ES-I3 (cell line): ENCODE measurements at regions not wholly inside any gene's neighbourhood (a gene's known extent, or its start where the extent isn't known, plus 50 kb on each side); places are given as distances from the start of the nearest gene placed in this dataset.
"Not testable (repeated sequence)": the region's sequence is repeated elsewhere in the genome, so short reads cannot be mapped to it uniquely, and the experiment has no call there.

Experiments used
- H3K36me3 ChIP-seq: 2 replicates; pipeline ENCODE4 v1.6.1; 2013; ENCODE audit warnings: mild to moderate bottlenecking, low read length, control low read depth, moderate library complexity; ENCODE audit not compliant: insufficient read depth
- H3K4me1 ChIP-seq: 2 replicates; pipeline ENCODE4 v1.6.1; 2013; ENCODE audit warnings: mild to moderate bottlenecking, control low read depth, low read length; ENCODE audit not compliant: insufficient read depth
- H3K9ac ChIP-seq: 2 replicates; pipeline ENCODE4 v1.6.1; 2013; ENCODE audit warnings: low read depth, mild to moderate bottlenecking, low read length, moderate library complexity
- H3K9me3 ChIP-seq: 2 replicates; pipeline ENCODE4 v1.6.1; 2013; ENCODE audit warnings: mild to moderate bottlenecking, low read length, moderate library complexity; ENCODE audit not compliant: control insufficient read depth, insufficient read depth

- H3K36me3 ChIP-seq, H3K4me1 ChIP-seq, H3K9me3 ChIP-seq, H3K9ac ChIP-seq: not testable (repeated sequence)
Measured at GRCh38 chr20:29031262-29031982, 2226.0 kb upstream of the DEFB115 start.

DNA sequence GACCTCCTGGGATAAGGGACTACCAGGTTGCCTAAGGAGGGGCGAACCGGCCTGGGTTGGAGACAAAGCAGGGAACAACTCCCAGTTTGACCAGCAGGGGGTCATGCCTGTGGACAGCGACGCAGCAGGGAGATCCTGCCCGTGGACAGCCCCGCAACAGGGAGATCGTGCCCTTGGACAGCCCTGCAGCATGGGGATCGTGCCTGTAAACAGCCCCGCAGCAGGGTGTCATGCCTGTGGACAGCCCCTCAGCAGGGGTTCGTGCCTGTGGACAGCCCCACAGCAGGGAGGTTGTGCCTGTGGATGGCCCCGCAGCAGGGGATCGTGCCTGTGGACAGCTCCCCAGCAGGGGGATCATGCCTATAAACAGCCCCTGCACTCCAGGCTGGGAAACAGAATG, 2213.2 kb upstream of the DEFB115 start:
- not testable (repeated sequence) for H3K9ac ChIP-seq, H3K9me3 ChIP-seq, H3K36me3 ChIP-seq, H3K4me1 ChIP-seq

- not testable (repeated sequence) for H3K4me1 ChIP-seq, H3K9me3 ChIP-seq, H3K9ac ChIP-seq, H3K36me3 ChIP-seq
Measured at GRCh38 chr20:29050008-29050606, 2207.4 kb upstream of the DEFB115 start.

DNA sequence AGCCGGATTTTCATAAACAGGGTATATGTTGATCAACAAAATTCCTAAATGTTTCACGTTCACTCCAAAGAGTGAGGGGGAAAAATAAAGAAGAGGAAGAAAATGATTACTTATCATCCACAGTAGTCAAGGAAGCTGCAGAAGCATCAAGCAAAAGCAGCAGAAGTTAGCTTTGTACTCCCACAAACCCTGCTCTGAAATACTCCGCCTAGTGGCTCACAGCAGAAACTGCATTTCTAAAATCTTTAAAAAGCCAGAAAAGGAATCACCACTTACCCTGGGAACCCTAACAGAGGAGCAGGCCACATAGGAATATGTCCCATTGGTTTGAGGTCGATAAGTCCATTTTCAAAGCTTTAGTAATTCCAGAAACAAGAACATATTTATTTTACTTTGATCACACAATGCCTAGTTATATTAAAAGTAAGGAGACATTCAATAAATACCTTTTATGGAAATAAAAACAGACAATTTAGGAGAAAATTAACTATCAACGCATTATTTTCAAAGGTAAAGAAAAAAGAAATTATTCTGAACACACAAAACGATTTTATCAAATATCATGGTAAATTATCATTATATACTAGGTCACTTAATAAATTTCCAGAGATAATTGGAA, 2199.5 kb upstream of the DEFB115 start:
- H3K9ac ChIP-seq, H3K4me1 ChIP-seq, H3K9me3 ChIP-seq, H3K36me3 ChIP-seq: not testable (repeated sequence)

DNA sequence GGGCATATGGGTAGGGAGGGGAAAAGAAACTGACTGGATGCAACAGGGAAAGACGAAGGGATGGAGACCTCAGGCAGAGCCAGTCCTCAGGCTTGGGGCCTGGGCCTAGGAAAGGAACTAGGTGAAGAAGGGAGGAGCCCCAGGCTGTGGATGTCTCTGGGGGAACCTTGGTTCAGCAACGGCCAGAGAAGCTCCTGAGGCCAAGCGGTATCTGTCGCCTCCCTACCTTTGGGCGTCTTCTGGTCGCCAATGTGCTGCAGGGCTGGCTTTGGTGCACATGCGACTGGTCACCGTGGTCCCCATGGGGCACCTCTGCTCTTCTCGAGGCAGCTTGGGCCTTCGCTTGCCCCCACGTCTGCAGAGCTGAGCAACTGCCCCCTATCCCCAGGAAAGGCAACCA, 2195.0 kb upstream of the DEFB115 start:
- not testable (repeated sequence) for H3K4me1 ChIP-seq, H3K36me3 ChIP-seq, H3K9ac ChIP-seq, H3K9me3 ChIP-seq

DNA sequence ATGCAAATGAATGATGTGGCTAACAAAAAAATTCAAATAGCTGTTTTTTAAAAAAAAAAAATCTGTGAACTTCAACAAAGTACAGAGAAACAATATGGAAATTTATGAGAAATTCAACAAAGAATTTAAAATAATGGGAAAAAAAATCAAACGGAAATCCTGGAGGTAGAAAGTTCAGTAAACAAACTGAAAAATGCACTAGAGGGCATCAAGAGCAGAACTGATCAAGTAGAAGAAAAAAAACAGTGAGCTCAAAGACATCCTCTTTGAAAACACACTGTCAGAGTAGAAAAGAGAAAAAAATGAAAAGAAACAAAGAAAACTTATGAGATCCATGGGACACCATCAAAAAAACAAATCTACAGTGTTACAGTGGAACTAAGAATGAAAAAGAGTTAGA, 2191.1 kb upstream of the DEFB115 start:
- H3K9ac ChIP-seq, H3K4me1 ChIP-seq, H3K9me3 ChIP-seq, H3K36me3 ChIP-seq: not testable (repeated sequence)

GRCh38 chr20:29073640-29074039, 2183.8 kb upstream of the DEFB115 start:
- not testable (repeated sequence) for H3K36me3 ChIP-seq, H3K4me1 ChIP-seq

DNA sequence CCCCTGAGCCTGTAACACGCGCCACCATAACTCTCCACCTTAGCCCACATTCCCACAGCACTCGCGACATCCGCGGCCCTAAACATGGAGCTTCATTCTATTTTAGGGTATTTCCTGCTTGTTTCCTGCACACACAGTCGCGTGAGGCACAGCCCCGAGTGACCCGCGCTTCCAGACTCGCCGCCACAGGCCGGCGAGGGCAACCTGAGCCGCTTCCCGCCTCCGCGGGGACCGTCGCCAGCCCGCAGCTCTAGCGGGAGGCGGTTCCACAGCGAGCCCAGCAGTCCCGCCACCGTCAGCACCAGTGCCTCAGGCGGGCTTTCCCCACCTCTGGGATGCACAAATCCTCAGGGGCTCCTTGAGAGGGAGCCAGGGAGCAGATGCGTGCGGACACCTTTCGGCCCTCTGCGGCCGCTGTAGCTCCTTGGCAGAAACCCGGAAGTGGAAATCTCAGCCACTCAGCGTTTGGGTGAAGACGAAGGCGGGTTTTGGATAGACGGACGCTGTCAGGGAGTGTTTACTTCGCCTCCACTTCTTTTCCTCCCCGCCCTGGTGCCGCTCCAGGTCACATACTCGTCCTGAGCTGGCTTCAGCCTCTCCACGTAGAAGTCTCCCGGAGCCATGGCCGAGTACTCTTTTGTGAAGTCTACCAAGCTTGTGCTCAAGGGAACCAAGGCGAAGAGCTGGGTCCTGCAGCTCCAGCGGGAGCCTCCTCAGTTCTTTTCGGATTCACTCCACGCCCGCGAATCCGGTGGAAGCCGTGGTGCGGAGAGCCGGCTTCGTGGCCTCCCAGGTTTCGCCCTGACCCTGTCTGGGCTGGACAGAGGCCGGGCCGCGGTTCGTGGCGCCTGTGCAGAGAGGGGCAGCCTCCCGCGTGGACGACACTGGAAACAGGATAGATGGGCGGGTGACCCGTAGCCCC, 2177.4 kb upstream of the DEFB115 start:
- no peaks in the 10 kb centered on the region for H3K9me3 ChIP-seq
- H3K4me1 ChIP-seq = no peaks in the 10 kb centered on the region
- peak overlapping the region; percentile 57; the same call in 1 of the 2 replicates for H3K9ac ChIP-seq
- H3K36me3 ChIP-seq = no peaks in the 10 kb centered on the region

More at GRCh38 chr20:29073640-29074039, 2183.8 kb upstream of the DEFB115 start:
- not testable (repeated sequence) for H3K9me3 ChIP-seq, H3K9ac ChIP-seq

GRCh38 chr20:29081712-29082111, 2175.8 kb upstream of the DEFB115 start:
- not testable (repeated sequence) for H3K4me1 ChIP-seq, H3K36me3 ChIP-seq, H3K9ac ChIP-seq, H3K9me3 ChIP-seq

GRCh38 chr20:29085625-29086024, 2171.8 kb upstream of the DEFB115 start:
- Histone ChIP-seq H3K9ac (no peak overlapping the region), H3K4me1 (no peaks in the 10 kb centered on the region), H3K36me3 (no peaks in the 10 kb centered on the region), H3K9me3 (no peaks in the 10 kb centered on the region)

DNA sequence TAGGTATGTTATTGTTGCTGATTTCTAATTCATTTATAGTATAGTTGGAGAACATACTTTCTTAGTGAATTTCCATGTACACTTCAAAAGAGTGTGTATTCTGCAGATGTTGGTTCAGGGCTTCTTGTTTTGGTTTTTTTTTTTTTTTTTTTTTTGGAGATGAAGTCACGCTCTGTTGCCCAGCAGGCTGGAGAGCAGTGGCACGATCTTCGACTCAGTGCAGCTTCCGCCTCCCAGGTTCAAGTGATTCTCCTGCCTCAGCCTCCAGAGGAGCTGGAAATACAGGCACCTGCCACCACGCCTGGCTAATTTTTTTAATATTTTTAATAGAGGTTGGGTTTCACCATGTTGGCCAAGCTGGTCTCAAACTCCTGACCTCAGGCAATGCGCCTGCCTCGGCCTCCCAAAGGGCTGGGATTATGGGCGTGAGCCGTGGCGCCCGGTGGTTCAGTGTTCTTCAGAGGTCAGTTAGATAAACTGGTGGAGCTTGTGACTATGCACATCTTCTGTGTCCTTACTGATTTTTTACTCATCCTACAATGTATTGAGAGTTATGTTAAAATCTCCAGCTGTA, 2171.2 kb upstream of the DEFB115 start:
- H3K4me1 ChIP-seq, H3K9me3 ChIP-seq, H3K36me3 ChIP-seq, H3K9ac ChIP-seq: not testable (repeated sequence)

DNA sequence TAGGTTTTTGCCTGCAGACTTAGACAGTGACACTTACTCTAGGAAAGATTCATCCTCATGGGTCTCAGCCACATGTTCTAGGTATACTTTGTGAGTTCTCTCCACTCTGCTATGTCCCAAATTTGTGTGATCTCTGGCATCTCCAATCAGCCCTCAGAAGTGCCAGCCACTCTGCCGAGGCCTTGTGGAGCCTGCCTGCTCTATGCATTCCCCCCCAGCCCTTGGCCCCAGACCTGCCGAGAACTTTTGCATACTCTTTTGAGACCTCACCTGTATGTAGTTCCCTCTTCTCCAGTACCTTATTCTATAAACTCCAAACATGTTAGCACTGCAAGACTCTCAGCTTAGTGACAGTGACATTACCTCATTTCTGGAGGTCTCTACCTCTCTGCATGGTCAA, 2170.5 kb upstream of the DEFB115 start:
- no peaks in the 10 kb centered on the region for H3K36me3 ChIP-seq
- no peaks in the 10 kb centered on the region for H3K4me1 ChIP-seq
- H3K9me3 ChIP-seq = no peaks in the 10 kb centered on the region
- no peak overlapping the region for H3K9ac ChIP-seq

DNA sequence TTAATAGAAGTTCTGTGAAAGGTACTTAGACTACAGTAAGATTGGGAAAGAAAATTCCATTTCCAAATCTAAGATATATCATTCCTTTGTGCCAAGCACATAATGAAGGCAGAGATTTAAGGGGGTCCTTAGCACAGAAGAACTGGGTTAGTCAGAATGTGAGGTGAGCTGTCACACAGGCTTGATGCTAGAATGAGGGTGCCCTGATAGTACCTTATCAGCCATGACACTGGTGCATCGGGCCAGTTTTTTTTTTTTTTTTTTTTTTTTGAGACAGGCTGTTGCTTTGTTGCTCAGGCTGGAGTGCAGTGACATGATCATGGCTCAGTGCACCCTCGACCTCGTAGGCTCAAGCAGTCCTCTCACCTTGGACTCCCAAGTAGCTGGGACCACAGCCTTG, 2169.6 kb upstream of the DEFB115 start:
- H3K36me3 ChIP-seq, H3K4me1 ChIP-seq, H3K9me3 ChIP-seq, H3K9ac ChIP-seq: not testable (repeated sequence)

- not testable (repeated sequence) for H3K9me3 ChIP-seq, H3K9ac ChIP-seq, H3K36me3 ChIP-seq, H3K4me1 ChIP-seq
Measured at GRCh38 chr20:29088472-29088871, 2169.0 kb upstream of the DEFB115 start.
